Body of pancreas (tissue), 4 donors: ENCODE measurements at regions not wholly inside any gene's neighbourhood (a gene's known extent, or its start where the extent isn't known, plus 50 kb on each side); places are given as distances from the start of the nearest gene placed in this dataset.
"Not testable (repeated sequence)": the region's sequence is repeated elsewhere in the genome, so short reads cannot be mapped to it uniquely, and the experiment has no call there.

Source experiments
- CTCF ChIP-seq, 7 experiments: fragments of 450-650 bp in 4 of 7; fragments of 200-600 bp in 3 of 7; sonication (generic) in 3 of 7; IDR thresholded peaks; one replicate each; pipeline ENCODE4 v1.5.1; 2016 to 2019; ENCODE audit warnings: antibody characterized with exemption in 7 of 7
- POLR2A ChIP-seq, 3 donors: fragments of 450-650 bp; IDR thresholded peaks; one replicate each; pipeline ENCODE4 v1.6.1; 2016; ENCODE audit warnings: antibody characterized with exemption in 3 of 3, mild to moderate bottlenecking in 2 of 3

- TF ChIP-seq CTCF, POLR2A (IDR thresholded peaks at IDR 0.05): not testable (repeated sequence)
Measured at GRCh38 chr10:101280921-101281320, 51.7 kb upstream of the LBX1 start.
